ENCODE measurements at regions not wholly inside any gene's neighbourhood (a gene's known extent, or its start where the extent isn't known, plus 50 kb on each side); places are given as distances from the start of the nearest gene placed in this dataset.

- Histone ChIP-seq H3K56ac (ENCODE audit: insufficient read length, low read depth, low read length) (no peak overlapping the region), H2BK15ac (ENCODE audit: low read depth, low read length) (no peak overlapping the region), H4K20me1 (ENCODE audit: control insufficient read depth, insufficient read depth, insufficient read length) (no peaks in the 10 kb centered on the region), H3K79me2 (ENCODE audit: insufficient read depth, low read length) (no peaks in the 10 kb centered on the region), H2BK12ac (ENCODE audit: insufficient read length, low read depth, low read length) (no peak overlapping the region), H3K23me2 (ENCODE audit: insufficient read length, low read depth, low read length, poor library complexity, severe bottlenecking) (no peaks in the 10 kb centered on the region), H2BK5ac (ENCODE audit: insufficient read length, low read length) (no peak overlapping the region), H4K91ac (ENCODE audit: insufficient read length, low read depth, low read length) (no peak overlapping the region), H3T11ph (ENCODE audit: low read length) (no peak overlapping the region), H2BK20ac (ENCODE audit: low read depth, low read length, poor library complexity, severe bottlenecking) (no peak overlapping the region), H2AFZ (ENCODE audit: low read length) (no peak overlapping the region), H3K27me3 (ENCODE audit: insufficient read depth, low read length) (no peaks in the 10 kb centered on the region), H3K27ac (ENCODE audit: insufficient read length, low read depth, low read length) (no peak overlapping the region), H3K18ac (ENCODE audit: insufficient read length, low read depth, low read length) (no peak overlapping the region), H3K4me1 (ENCODE audit: insufficient read depth, low read length) (no peaks in the 10 kb centered on the region), H2AK5ac (ENCODE audit: insufficient read length, low read length) (no peak overlapping the region), H3K4ac (ENCODE audit: low read depth, low read length) (no peak overlapping the region), H4K8ac (replicated peaks; ENCODE audit: insufficient read length, low read depth, low read length) (no peak overlapping the region), H3K9me3 (ENCODE audit: control insufficient read depth, low read depth, low read length) (peaks cover 11% of the 10 kb centered on the region), H3K9ac (ENCODE audit: extremely low read depth, insufficient read length, low read length) (no peak overlapping the region), H2BK120ac (ENCODE audit: low read depth, low read length, poor library complexity, severe bottlenecking) (no peak overlapping the region), H3K14ac (ENCODE audit: insufficient read depth, low read length) (no peak overlapping the region), H4K5ac (ENCODE audit: insufficient read length, low read depth, low read length) (no peak overlapping the region), H3K23ac (ENCODE audit: insufficient read length, low read depth, low read length) (no peak overlapping the region), H3K79me1 (ENCODE audit: insufficient read depth, low read depth, low read length, poor library complexity, severe bottlenecking) (no peaks in the 10 kb centered on the region), H3K4me2 (ENCODE audit: insufficient read depth, insufficient read length, low read length) (no peak overlapping the region)
- Mint-ChIP-seq H3K27ac (no peak overlapping the region), H3K36me3 (ENCODE audit: insufficient read depth in 1 of 3, low read depth in 3 of 3) (peaks cover 3 to 23% (median 7%) of the 10 kb centered on the region in 3 experiments; a peak in 3 of 7 replicates), H3K9me3 (peaks cover 73 to 78% of the 10 kb centered on the region in 2 experiments), H3K4me1 (peaks cover 2 to 3% of the 10 kb centered on the region in 2 experiments; a peak in 2 of 4 replicates), H3K27me3 (ENCODE audit: low read depth) (no peaks in the 10 kb centered on the region), H3K4me3 (no peak overlapping the region)
- no peak for TF ChIP-seq CTCF (conservative IDR thresholded peaks at IDR 0.05)
- WGBS (ENCODE audit: extremely low coverage, insufficient read length, low lambda C conversion rate), result no CpG with 5 or more reads among the region's 5 CpGs
- no peak for DNase-seq
These were observed 456.0 kb upstream of the SPANXN1 start for GRCh38 chrX:144791298-144791697.

All from H9 (cell line).